NCI-H510A treated with DMSO at 0.1 percent for 48 hours (cell line): ENCODE measurements at regions not wholly inside any gene's neighbourhood (a gene's known extent, or its start where the extent isn't known, plus 50 kb on each side); places are given as distances from the start of the nearest gene placed in this dataset.

Experiments
- DNase-seq: peaks from one replicate; lab custom pipeline; 2025; lab: John Stamatoyannopoulos, UW

GRCh38 chr10:78620985-78621799, 447.6 kb upstream of the ZMIZ1 start:
- DNase-seq: peak; percentile 46

DNA sequence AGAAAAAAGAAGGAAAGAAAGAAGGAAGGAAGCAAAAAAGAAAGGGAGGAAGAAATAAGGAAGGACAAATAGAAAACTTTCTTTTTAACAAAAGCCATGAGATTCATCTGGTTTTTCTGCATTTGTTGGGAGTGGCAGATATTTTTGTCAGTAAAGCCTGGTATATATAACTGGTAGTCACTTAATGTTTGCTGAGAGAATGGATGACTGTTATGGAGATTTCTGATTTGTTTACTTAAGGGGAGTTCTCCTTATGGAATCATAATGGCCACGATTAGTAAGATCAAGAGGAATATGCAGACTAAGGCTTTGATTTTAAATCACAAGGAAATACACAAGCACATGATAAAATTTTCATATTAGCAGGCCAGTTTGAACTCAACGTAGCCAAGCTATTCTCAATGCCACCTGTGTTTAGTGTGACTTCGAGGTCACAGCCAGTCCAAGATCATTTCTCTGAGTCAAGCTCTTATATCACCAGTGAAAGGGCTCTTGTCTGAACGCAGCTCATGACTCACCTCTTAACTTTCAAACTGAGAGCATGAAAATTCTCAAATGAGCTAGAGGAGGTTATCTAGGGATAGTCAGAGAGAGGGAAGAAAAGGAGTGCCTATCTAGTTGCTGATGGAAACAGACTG, 445.1 kb upstream of the ZMIZ1 start:
- DNase-seq: peak; percentile 52

DNA sequence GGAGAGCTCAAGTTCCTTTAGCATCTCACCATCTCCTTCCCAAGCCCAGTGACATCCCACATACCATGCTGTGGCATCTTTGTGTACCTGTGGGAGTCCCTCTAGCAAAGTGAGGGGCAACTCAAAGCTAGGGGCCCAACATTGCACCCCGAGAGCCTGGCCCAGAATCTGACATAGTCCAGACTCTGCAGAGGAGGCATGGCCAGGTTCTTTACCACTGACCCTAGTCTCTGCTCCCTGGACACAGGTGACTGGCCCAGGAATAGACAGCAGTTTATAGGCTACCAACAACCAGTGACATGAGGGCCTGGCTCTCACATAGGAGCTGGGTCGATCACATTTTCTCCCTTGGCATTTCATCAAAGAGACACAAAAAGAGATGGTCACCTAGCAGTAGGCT, 444.0 kb upstream of the ZMIZ1 start:
- no peak for DNase-seq

DNA sequence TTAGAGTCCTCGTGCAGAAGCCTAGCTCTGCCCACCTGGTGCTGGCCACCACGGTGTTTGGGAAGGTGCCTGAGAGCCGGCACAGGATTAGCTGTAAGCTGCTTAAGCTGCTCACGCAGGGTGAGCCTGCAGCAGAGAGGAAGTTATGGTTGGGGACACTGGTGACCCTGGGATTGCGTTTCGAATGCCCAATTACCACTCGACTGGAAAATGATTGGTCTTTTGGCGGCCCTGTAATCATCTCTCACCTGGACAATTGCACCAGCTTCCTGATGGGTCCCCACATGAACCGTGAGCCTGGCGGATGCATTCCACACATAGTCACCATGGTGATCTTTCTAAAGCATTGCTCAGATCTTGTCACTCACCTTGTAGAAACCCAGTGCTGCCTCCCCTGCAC, 442.3 kb upstream of the ZMIZ1 start:
- no peak for DNase-seq

- no peak for DNase-seq
Measured at GRCh38 chr10:78627254-78627795, 441.4 kb upstream of the ZMIZ1 start.

- no peak for DNase-seq
Measured at GRCh38 chr10:78628976-78629375, 439.8 kb upstream of the ZMIZ1 start.

GRCh38 chr10:78629773-78630172, 439.0 kb upstream of the ZMIZ1 start:
- no peak for DNase-seq

DNA sequence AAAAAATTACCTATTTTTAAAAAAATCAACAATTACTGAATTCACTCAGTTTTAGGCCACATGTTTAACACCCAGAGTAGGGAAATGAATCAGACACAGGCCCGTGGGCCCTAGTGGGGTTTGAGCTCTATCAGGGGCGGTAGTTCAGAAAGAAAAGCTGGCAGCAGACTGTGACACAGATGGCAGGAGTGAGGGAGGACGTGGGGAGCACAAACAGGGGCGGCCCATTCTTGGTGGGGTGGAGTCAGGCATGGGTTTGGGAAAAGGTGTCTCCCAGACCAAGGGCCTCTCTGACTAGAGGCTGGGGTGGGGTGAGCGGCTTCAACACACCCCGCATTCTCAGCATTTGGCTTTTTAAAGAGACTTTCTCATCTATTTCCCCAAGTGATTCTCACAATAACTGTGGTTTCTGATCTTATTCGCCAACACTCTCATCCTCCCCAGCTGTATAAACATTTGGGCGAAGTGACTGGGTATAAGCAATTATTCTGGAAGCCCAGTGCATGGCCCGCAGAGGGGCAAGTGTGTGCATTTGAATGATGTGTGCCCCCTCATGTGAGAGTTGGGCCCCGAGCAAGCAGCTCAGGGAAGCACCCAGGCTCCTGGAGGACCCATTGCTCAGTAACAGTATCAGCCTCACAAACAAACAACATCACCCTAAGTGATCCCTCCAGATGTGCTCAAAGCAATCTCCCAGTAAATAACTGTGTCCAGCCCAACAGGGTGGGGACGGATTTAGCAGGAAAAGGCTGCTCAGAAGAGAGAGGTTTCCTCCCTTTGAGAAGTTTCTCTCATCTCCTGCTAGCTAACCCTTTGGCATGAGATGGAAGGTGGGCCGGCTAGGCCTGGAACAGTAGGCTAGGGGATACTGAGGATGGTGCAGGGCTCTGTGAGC, 437.6 kb upstream of the ZMIZ1 start:
- no peak for DNase-seq

- no peak for DNase-seq
Measured at GRCh38 chr10:78634389-78634815, 434.4 kb upstream of the ZMIZ1 start.

- no peak for DNase-seq
Measured at GRCh38 chr10:78634835-78635234, 433.9 kb upstream of the ZMIZ1 start.

- no peak for DNase-seq
Measured at GRCh38 chr10:78639629-78640028, 429.1 kb upstream of the ZMIZ1 start.

DNA sequence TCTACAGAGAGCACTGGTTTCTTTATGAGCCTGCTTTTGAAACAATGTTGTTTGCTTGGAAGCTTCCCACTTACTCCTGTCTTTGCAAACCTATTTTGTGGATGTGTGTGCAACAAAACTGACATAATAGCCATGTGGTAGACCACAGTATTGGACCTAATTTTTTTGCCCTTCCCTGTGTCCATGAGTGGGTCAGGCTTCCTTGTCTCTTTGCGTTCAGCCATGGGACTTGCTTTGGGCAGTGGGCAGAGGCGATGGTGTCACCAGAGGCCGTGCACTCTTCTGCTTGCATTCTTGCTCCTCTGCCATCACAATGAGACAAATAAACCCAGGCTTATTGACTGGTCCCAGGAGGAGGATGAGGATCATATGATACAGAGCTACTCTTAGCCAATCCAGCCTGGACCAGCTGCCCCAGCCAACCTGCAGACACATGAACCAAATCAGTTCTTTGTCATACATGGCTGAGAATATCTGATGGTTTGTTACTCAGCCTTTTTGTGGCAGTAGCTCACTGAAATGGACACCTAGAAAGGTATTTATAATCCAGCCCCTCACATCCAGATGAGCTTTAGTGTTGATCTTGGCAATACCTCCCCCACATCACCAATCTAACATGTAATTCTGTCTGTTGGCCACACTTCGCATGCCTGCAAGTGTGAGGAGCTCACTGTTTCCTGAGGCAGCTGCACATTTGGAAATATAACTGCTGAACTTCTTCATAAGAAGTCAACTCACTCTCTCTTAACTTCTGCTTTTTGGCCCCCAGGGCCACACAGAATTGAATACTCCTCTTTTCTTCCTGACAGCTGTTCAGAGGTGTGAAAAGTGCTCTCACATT, 427.8 kb upstream of the ZMIZ1 start:
- no peak for DNase-seq

DNA sequence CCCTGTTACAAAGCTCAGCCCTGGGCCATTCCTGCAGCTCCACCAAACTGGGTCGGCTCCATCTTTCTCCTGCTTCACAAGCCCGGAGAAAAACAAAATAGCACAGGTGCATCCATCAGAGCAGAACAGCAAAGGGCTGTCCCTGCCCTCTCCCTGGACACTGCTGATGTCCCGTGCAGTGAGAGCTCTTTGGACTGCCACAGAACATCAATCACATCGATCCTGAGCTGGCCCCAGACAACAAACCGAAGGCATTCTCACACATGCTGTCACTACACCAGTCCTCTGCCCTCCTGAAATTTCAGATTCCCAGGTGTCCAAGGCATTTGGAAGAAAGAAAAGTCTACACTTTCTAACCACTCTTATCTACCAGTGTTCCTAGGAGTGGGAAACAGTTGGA, 427.1 kb upstream of the ZMIZ1 start:
- DNase-seq: no peak

DNA sequence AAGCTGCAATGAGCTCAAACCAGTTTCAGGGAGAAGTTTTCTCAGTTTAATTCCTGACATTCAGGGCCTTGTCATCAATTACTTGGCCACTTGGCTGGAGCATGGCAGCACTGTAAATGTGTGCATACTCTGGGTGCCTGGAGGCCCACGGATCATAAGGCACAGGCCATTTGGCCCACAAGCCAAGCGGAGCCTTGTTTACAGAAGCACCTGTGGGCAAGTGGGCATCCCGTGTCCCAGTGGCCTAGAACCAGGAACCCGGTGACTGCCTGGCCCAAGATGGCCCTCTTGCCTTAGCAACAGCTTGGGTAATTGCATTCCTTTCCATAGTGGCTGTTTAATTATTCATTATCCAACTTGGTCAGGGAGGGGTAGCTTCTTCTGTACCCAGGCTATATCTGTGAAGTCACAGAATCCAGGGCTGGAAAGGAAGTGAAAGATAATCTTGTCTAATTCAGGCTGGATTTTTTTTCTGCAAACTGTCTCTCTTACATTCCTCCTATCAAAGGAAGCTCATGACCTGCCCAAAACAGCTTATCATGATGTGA, 426.4 kb upstream of the ZMIZ1 start:
- no peak for DNase-seq

DNA sequence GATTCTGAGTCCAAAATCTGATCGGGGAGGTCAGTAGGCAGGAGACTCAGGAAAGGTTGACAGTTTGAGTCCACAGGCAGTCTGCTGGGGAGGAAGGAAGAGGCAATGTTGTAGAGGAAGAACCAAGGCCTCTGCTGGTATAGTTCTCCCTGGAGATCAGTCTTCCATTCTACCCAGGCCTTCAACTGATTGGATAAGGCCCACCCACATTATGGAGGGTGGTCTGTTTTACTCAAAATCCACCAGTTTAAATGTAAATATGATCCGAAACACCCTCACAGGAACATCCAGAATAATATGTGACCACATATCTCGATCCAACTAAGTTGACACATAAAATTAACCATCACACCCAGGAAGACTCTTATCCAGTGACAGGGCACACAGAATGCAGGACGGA, 425.3 kb upstream of the ZMIZ1 start:
- no peak for DNase-seq

GRCh38 chr10:78644550-78644949, 424.2 kb upstream of the ZMIZ1 start:
- DNase-seq: no peak

- no peak for DNase-seq
Measured at GRCh38 chr10:78645169-78645686, 423.5 kb upstream of the ZMIZ1 start.

DNA sequence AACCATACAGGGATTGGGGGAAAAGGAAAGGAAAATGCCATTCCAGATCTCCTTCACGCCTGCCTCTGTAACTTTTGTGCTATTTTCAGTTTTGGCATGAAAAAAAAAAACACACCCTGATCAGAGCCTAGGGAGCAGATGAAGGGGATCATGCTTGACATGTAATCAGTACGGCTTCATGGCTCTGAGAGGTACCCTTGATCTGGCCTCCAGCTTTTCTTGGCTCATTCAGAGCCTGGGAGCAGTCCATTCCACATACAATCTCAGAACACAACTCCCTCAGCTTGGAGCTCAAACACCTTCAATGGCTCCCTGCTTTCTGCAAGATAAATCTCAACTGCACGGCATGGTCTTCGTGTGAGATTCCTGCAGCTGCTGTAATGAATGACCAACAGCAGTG, 422.8 kb upstream of the ZMIZ1 start:
- DNase-seq: no peak

DNA sequence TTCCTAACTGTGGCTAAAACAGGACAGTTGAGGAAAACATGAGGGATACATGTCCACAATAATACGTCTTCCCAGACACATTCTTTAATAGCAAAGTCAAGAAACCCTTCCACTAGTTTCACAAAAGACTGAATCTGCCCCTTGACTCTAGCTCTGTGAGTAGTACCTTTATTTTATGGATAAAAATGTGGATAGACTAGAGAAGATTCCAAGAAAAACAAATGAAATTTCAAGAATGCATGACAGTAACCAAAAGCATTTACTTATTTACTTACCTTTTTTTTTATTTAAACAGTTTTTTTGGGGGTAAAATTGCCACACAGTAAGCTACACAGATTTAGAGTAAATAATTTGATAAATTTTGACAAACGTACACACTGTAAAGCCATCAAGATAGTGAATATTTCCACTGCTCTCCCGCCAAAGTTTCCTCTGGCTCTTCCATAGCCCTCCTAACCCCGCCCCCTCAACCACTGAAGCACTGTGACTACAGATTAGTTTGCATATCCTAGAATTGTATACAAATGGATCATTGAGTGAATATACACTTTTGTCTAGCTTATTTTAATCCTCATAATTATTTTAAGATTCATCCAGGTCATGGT, 420.4 kb upstream of the ZMIZ1 start:
- DNase-seq: no peak

- DNase-seq: no peak
Measured at GRCh38 chr10:78649429-78649828, 419.3 kb upstream of the ZMIZ1 start.

- DNase-seq: no peak
Measured at GRCh38 chr10:78650122-78650521, 418.6 kb upstream of the ZMIZ1 start.
